HPDE6-E6E7 (cell line): ENCODE measurements at regions not wholly inside any gene's neighbourhood (a gene's known extent, or its start where the extent isn't known, plus 50 kb on each side); places are given as distances from the start of the nearest gene placed in this dataset.

Experiments used
- DNase-seq: peaks from one replicate; pipeline ENCODE4 v3.0.0; 2011; ENCODE audit warnings: missing footprints; ENCODE audit errors: extremely low spot score

GRCh38 chrX:40485102-40485826 lies 95.5 kb upstream of the ATP6AP2 start:
- DNase-seq: no peak

- no peak for DNase-seq
Observed at GRCh38 chrX:40484408-40485091, 96.2 kb upstream of the ATP6AP2 start.

- no peak for DNase-seq
Observed at GRCh38 chrX:40483502-40483901, 97.3 kb upstream of the ATP6AP2 start.

GRCh38 chrX:40479777-40480318 lies 100.9 kb upstream of the ATP6AP2 start:
- no peak for DNase-seq

GRCh38 chrX:40478474-40479065 lies 102.2 kb upstream of the ATP6AP2 start:
- DNase-seq: no peak

- no peak for DNase-seq
Observed at GRCh38 chrX:40476958-40477357, 103.8 kb upstream of the ATP6AP2 start.

- no peak for DNase-seq
Observed at GRCh38 chrX:40474645-40475044, 106.1 kb upstream of the ATP6AP2 start.

- no peak for DNase-seq
Observed at GRCh38 chrX:40474205-40474626, 106.6 kb upstream of the ATP6AP2 start.

- DNase-seq: no peak
Observed at GRCh38 chrX:40473460-40474204, 107.1 kb upstream of the ATP6AP2 start.

GRCh38 chrX:40471965-40472648 lies 108.7 kb upstream of the ATP6AP2 start:
- DNase-seq: peak; percentile 20

GRCh38 chrX:40470830-40471429 lies 109.8 kb upstream of the ATP6AP2 start:
- no peak for DNase-seq

GRCh38 chrX:40469316-40469715 lies 111.5 kb upstream of the ATP6AP2 start:
- DNase-seq: no peak

GRCh38 chrX:40468033-40468846 lies 112.5 kb upstream of the ATP6AP2 start:
- DNase-seq: no peak

- no peak for DNase-seq
Observed at GRCh38 chrX:40467454-40467853, 113.3 kb upstream of the ATP6AP2 start.

- DNase-seq: no peak
Observed at GRCh38 chrX:40465735-40466551, 114.8 kb upstream of the ATP6AP2 start.

- no peak for DNase-seq
Observed at GRCh38 chrX:40462795-40463194, 118.0 kb upstream of the ATP6AP2 start.

GRCh38 chrX:40460926-40461325 lies 119.8 kb upstream of the ATP6AP2 start:
- no peak for DNase-seq

GRCh38 chrX:40459571-40460158 lies 121.1 kb upstream of the ATP6AP2 start:
- no peak for DNase-seq

- DNase-seq: no peak
Observed at GRCh38 chrX:40457406-40457805, 123.4 kb upstream of the ATP6AP2 start.
